GM12878 (cell line): ENCODE measurements at regions not wholly inside any gene's neighbourhood (a gene's known extent, or its start where the extent isn't known, plus 50 kb on each side); places are given as distances from the start of the nearest gene placed in this dataset.

ENCODE experiments used
- ATAC-seq: fragments of 200-7000 bp; cut with Tn5 transposase; 3 replicates; pipeline ENCODE4 v1.9.1; 2020; ENCODE audit warnings: mild to moderate bottlenecking, moderate library complexity
- BruUV-seq: library from RNA; stranded (reverse); fragments of 400-500 nt; replicated peaks from 2 replicates; lab custom pipeline; 2021; lab: Mats Ljungman, UMichigan
- CTCF ChIA-PET: fragments of 300-600 bp; sonication (Branson Sonifier 250); formaldehyde crosslinking; extraction: SDS; loops from one replicate; lab custom pipeline; 2021; ENCODE audit warnings: inconsistent platforms; lab: Yijun Ruan, JAX
- POLR2A ChIA-PET: fragments of 350-600 bp; formaldehyde crosslinking; extraction: SDS; loops from one replicate; lab custom pipeline; 2021; ENCODE audit warnings: inconsistent platforms; lab: Charles Lee
- RAD21 ChIA-PET: fragments of 300-600 bp; sonication (Branson Sonifier 250); formaldehyde crosslinking; loops from one replicate; lab custom pipeline; 2023; ENCODE audit warnings: antibody characterized with exemption; ENCODE audit not compliant: unreplicated experiment; lab: Charles Lee
- SMC1A ChIA-PET: fragments of 300-600 bp; sonication (Branson Sonifier 250); formaldehyde crosslinking; loops from one replicate; lab custom pipeline; 2023; ENCODE audit not compliant: unreplicated experiment, uncharacterized antibody; lab: Charles Lee
- DNase-seq: peaks from one replicate; pipeline ENCODE4 v3.0.0-alpha.2; 2011; ENCODE audit warnings: low read depth, low spot score
- FAIRE-seq: peaks from 3 replicates; lab custom pipeline; 2011; peaks lifted over from hg19 to GRCh38; lab: Jason Lieb, UNC
- H2AFZ ChIP-seq: 2 replicates; pipeline ENCODE4 v1.6.0; 2011; ENCODE audit warnings: low read depth, low read length, control low read depth; ENCODE audit not compliant: control insufficient read depth
- H3K27ac ChIP-seq: 2 replicates; pipeline ENCODE4 v1.5.1; 2011; ENCODE audit warnings: control low read depth; ENCODE audit not compliant: control insufficient read depth, insufficient read depth
- H3K27me3 ChIP-seq, 2 experiments: replicated peaks in 1 of 2; 2 replicates each; pipeline versions ENCODE4 v1.6.0 to v1.6.1; 2011; ENCODE audit warnings: low read length in 1 of 2; ENCODE audit not compliant: control insufficient read depth in 2 of 2, insufficient read depth in 2 of 2
- H3K36me3 ChIP-seq, 2 experiments: 2 replicates each; pipeline ENCODE4 v1.5.1; 2011; ENCODE audit warnings: low read length in 1 of 2; ENCODE audit not compliant: control insufficient read depth in 2 of 2, insufficient read depth in 2 of 2
- H3K4me1 ChIP-seq: 2 replicates; pipeline ENCODE4 v1.6.1; 2011; ENCODE audit warnings: mild to moderate bottlenecking, low read length, moderate library complexity, mixed read lengths; ENCODE audit not compliant: control insufficient read depth, insufficient read depth
- H3K4me2 ChIP-seq: 2 replicates; pipeline ENCODE4 v1.6.0; 2011; ENCODE audit warnings: control low read depth; ENCODE audit not compliant: control insufficient read depth, insufficient read depth
- H3K4me3 ChIP-seq: fragments of 200-600 bp; sonication (generic); 2 replicates; pipeline ENCODE4 v1.5.1; 2016
- H3K79me2 ChIP-seq: 2 replicates; pipeline ENCODE4 v1.6.0; 2011; ENCODE audit warnings: low read length; ENCODE audit not compliant: control insufficient read depth, insufficient read depth
- H3K9ac ChIP-seq: 2 replicates; pipeline ENCODE4 v1.8.0; 2011; ENCODE audit warnings: low read length, control low read depth, mixed read lengths; ENCODE audit not compliant: control insufficient read depth, insufficient read depth
- H3K9me3 ChIP-seq: replicated peaks from 3 replicates; pipeline ENCODE4 v1.5.1; 2011; ENCODE audit warnings: mild to moderate bottlenecking, low read length; ENCODE audit not compliant: control insufficient read depth, insufficient read depth
- H4K20me1 ChIP-seq: 2 replicates; pipeline ENCODE4 v1.6.0; 2011; ENCODE audit not compliant: control insufficient read depth, insufficient read depth
- GABPA ChIP-seq: IDR thresholded peaks from 2 replicates; pipeline ENCODE4 v1.6.1; 2014; ENCODE audit warnings: antibody characterized with exemption, low read depth, mild to moderate bottlenecking, inconsistent platforms
- HCFC1 ChIP-seq: fragments of 150-350 bp; IDR thresholded peaks from 2 replicates; pipeline ENCODE4 v1.6.1; 2014; ENCODE audit warnings: low read length
- MEF2A ChIP-seq: IDR thresholded peaks from 2 replicates; pipeline ENCODE4 v1.6.1; 2011; ENCODE audit warnings: low read depth, mild to moderate bottlenecking, low read length, moderate library complexity; ENCODE audit not compliant: insufficient read depth
- MYC ChIP-seq: IDR thresholded peaks from 2 replicates; pipeline ENCODE4 v1.6.1; 2011; ENCODE audit warnings: mild to moderate bottlenecking, low read length, moderate library complexity, inconsistent platforms; ENCODE audit not compliant: insufficient read depth, insufficient replicate concordance, insufficient read length, severe bottlenecking
- SIN3A ChIP-seq: IDR thresholded peaks from 2 replicates; pipeline ENCODE4 v1.6.1; 2012; ENCODE audit warnings: low read depth, low read length, improper control_type of control experiment
- SMAD1 ChIP-seq: fragments of 450-650 bp; IDR thresholded peaks from 2 replicates; pipeline ENCODE4 v1.6.1; 2018; ENCODE audit warnings: mild to moderate bottlenecking, low read depth; ENCODE audit not compliant: partially characterized antibody
- SREBF1 ChIP-seq: IDR thresholded peaks from 2 replicates; pipeline ENCODE4 v1.6.1; 2012; ENCODE audit warnings: mild to moderate bottlenecking, low read length
- TAF1 ChIP-seq: IDR thresholded peaks from 2 replicates; pipeline ENCODE4 v1.6.1; 2011; ENCODE audit warnings: mild to moderate bottlenecking, low read depth, low read length, borderline replicate concordance
- WGBS: methylation state at CpG from one replicate; pipeline ENCODE4 v1.1.6; 2016; ENCODE audit warnings: low lambda C conversion rate; ENCODE audit not compliant: insufficient replicate concordance, insufficient coverage; ENCODE audit errors: missing lambda C conversion rate; 5-methylcytosine and 5-hydroxymethylcytosine counted together
- in situ Hi-C: fragments of 300-500 bp; cut with MboI; formaldehyde crosslinking; loops from 9 replicates; pipeline ENCODE4 v1.14.3; 2018; ENCODE audit warnings: mixed read lengths
- intact Hi-C: fragments of 100-400 bp; cut with micrococcal nuclease; formaldehyde crosslinking; loops from one replicate; pipeline ENCODE4 v1.14.2; 2022; ENCODE audit not compliant: unreplicated experiment
- TF ChIP-seq, protein P1 (sequence below): fragments of 450-650 bp; IDR thresholded peaks from 2 replicates; pipeline ENCODE4 v1.6.1; 2017; ENCODE audit warnings: antibody characterized with exemption, mild to moderate bottlenecking, moderate library complexity
- TF ChIP-seq, protein P2 (sequence below): fragments of 450-650 bp; formaldehyde crosslinking; IDR thresholded peaks from 2 replicates; pipeline ENCODE4 v1.4.0; 2022; ENCODE audit warnings: mild to moderate bottlenecking, moderate library complexity
- TF ChIP-seq, protein P3 (sequence below): fragments of 450-650 bp; formaldehyde crosslinking; IDR thresholded peaks from 2 replicates; pipeline ENCODE4 v1.5.0; 2022; ENCODE audit warnings: mild to moderate bottlenecking, missing genetic modification characterization
- TF ChIP-seq, protein P4 (sequence below): fragments of 450-650 bp; IDR thresholded peaks from 2 replicates; pipeline ENCODE4 v1.6.1; 2017; ENCODE audit warnings: low read depth, mild to moderate bottlenecking, moderate library complexity

DNA sequence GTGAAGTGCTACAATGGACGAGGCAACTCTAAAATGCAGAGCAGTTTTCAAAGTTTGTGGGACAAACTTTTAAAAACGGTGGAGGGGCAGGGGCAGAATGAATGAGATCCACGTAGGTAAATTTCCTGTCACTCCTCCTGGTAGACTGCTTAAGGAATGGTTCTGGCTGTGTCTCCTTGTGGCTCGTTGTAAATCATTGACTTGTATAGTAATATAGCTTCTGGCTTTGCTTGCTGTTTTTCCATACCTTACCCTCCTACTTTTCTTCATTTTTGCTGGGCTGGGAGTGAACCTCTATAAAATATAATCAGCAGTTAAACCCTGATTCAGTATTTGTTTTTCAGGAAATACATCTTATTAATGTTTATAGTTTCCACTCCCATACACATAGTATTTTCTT lies 235.7 kb downstream of the TUSC1 start (continued):
- TF ChIP-seq, protein P1, sequence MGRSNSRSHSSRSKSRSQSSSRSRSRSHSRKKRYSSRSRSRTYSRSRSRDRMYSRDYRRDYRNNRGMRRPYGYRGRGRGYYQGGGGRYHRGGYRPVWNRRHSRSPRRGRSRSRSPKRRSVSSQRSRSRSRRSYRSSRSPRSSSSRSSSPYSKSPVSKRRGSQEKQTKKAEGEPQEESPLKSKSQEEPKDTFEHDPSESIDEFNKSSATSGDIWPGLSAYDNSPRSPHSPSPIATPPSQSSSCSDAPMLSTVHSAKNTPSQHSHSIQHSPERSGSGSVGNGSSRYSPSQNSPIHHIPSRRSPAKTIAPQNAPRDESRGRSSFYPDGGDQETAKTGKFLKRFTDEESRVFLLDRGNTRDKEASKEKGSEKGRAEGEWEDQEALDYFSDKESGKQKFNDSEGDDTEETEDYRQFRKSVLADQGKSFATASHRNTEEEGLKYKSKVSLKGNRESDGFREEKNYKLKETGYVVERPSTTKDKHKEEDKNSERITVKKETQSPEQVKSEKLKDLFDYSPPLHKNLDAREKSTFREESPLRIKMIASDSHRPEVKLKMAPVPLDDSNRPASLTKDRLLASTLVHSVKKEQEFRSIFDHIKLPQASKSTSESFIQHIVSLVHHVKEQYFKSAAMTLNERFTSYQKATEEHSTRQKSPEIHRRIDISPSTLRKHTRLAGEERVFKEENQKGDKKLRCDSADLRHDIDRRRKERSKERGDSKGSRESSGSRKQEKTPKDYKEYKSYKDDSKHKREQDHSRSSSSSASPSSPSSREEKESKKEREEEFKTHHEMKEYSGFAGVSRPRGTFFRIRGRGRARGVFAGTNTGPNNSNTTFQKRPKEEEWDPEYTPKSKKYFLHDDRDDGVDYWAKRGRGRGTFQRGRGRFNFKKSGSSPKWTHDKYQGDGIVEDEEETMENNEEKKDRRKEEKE: no peak

DNA sequence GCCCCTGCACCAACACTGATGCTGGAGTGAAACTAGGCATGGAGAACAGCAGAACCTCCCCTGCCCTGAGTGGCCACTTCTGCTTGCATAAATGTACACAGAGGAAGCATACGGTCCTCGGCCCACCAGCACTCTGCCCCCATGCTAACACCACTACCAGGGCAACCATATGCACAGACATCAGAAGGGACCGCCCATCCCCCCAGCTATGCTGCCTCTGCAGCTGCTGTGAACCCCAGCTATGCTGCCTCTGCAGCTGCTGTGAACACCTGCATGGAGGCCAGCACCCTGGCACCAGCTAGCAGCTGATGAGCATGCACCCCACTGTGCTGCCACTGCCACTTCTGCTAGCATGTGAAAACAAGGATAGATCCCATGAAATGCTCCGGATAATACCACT lies 250.3 kb downstream of the TUSC1 start:
- SMC1A ChIA-PET: no interaction called here
- H4K20me1 ChIP-seq: no peaks in the 10 kb centered on the region
- FAIRE-seq: no peak
- TF ChIP-seq MYC: no peak
- TF ChIP-seq, protein P2, sequence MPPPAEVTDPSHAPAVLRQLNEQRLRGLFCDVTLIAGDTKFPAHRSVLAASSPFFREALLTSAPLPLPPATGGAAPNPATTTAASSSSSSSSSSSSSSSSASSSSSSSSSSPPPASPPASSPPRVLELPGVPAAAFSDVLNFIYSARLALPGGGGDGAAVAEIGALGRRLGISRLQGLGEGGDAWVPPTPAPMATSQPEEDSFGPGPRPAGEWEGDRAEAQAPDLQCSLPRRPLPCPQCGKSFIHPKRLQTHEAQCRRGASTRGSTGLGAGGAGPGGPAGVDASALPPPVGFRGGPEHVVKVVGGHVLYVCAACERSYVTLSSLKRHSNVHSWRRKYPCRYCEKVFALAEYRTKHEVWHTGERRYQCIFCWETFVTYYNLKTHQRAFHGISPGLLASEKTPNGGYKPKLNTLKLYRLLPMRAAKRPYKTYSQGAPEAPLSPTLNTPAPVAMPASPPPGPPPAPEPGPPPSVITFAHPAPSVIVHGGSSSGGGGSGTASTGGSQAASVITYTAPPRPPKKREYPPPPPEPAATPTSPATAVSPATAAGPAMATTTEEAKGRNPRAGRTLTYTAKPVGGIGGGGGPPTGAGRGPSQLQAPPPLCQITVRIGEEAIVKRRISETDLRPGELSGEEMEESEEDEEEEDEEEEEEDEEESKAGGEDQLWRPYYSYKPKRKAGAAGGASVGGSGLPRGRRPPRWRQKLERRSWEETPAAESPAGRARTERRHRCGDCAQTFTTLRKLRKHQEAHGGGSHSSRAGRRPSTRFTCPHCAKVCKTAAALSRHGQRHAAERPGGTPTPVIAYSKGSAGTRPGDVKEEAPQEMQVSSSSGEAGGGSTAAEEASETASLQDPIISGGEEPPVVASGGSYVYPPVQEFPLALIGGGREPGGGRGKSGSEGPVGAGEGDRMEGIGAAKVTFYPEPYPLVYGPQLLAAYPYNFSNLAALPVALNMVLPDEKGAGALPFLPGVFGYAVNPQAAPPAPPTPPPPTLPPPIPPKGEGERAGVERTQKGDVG: no peak
- no peak for TF ChIP-seq MEF2A
- TF ChIP-seq, protein P3, sequence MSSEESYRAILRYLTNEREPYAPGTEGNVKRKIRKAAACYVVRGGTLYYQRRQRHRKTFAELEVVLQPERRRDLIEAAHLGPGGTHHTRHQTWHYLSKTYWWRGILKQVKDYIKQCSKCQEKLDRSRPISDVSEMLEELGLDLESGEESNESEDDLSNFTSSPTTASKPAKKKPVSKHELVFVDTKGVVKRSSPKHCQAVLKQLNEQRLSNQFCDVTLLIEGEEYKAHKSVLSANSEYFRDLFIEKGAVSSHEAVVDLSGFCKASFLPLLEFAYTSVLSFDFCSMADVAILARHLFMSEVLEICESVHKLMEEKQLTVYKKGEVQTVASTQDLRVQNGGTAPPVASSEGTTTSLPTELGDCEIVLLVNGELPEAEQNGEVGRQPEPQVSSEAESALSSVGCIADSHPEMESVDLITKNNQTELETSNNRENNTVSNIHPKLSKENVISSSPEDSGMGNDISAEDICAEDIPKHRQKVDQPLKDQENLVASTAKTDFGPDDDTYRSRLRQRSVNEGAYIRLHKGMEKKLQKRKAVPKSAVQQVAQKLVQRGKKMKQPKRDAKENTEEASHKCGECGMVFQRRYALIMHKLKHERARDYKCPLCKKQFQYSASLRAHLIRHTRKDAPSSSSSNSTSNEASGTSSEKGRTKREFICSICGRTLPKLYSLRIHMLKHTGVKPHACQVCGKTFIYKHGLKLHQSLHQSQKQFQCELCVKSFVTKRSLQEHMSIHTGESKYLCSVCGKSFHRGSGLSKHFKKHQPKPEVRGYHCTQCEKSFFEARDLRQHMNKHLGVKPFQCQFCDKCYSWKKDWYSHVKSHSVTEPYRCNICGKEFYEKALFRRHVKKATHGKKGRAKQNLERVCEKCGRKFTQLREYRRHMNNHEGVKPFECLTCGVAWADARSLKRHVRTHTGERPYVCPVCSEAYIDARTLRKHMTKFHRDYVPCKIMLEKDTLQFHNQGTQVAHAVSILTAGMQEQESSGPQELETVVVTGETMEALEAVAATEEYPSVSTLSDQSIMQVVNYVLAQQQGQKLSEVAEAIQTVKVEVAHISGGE (CRISPR knock-in tag): no peak
- TF ChIP-seq, protein P4, sequence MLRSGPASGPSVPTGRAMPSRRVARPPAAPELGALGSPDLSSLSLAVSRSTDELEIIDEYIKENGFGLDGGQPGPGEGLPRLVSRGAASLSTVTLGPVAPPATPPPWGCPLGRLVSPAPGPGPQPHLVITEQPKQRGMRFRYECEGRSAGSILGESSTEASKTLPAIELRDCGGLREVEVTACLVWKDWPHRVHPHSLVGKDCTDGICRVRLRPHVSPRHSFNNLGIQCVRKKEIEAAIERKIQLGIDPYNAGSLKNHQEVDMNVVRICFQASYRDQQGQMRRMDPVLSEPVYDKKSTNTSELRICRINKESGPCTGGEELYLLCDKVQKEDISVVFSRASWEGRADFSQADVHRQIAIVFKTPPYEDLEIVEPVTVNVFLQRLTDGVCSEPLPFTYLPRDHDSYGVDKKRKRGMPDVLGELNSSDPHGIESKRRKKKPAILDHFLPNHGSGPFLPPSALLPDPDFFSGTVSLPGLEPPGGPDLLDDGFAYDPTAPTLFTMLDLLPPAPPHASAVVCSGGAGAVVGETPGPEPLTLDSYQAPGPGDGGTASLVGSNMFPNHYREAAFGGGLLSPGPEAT: no peak
- no peak for TF ChIP-seq SIN3A
- TF ChIP-seq GABPA: no peak
- TF ChIP-seq SMAD1: no peak
- no peak for TF ChIP-seq TAF1
- TF ChIP-seq SREBF1: no peak
- TF ChIP-seq HCFC1: no peak

More for the DNA sequence above, 250.3 kb downstream of the TUSC1 start:
- ChIA-PET CTCF (interaction anchor here (1.1 kb wide), 1 partner anchor 12 kb away, joined by 3 read pairs; no protein-coding TSS in a partner anchor), RAD21 (no interaction called here), POLR2A (no interaction called here)
- in situ Hi-C loops (no loop called here), intact Hi-C loops (no loop called here)
- no peak overlapping the region for H3K27ac ChIP-seq
- no peaks in the 10 kb centered on the region for H3K36me3 ChIP-seq
- H3K9me3 ChIP-seq: no peaks in the 10 kb centered on the region
- H3K27me3 ChIP-seq: no peaks in the 10 kb centered on the region
- H2AFZ ChIP-seq: no peak overlapping the region
- no peak overlapping the region for H3K4me3 ChIP-seq
- no peak for DNase-seq
- no peak overlapping the region for H3K4me2 ChIP-seq
- H3K79me2 ChIP-seq: no peaks in the 10 kb centered on the region
- no peak for ATAC-seq
- 0% methylated on average over 4 of the region's 4 CpGs for WGBS
- H3K4me1 ChIP-seq: no peaks in the 10 kb centered on the region
- BruUV-seq: no TSS peak
- H3K9ac ChIP-seq: no peak overlapping the region
